GM12878 (cell line): ENCODE measurements at regions not wholly inside any gene's neighbourhood (a gene's known extent, or its start where the extent isn't known, plus 50 kb on each side); places are given as distances from the start of the nearest gene placed in this dataset.

ENCODE experiments used
- ATAC-seq: fragments of 200-7000 bp; cut with Tn5 transposase; 3 replicates; pipeline ENCODE4 v1.9.1; 2020; ENCODE audit warnings: mild to moderate bottlenecking, moderate library complexity
- BruUV-seq: library from RNA; stranded (reverse); fragments of 400-500 nt; replicated peaks from 2 replicates; lab custom pipeline; 2021; lab: Mats Ljungman, UMichigan
- CTCF ChIA-PET: fragments of 300-600 bp; sonication (Branson Sonifier 250); formaldehyde crosslinking; extraction: SDS; loops from one replicate; lab custom pipeline; 2021; ENCODE audit warnings: inconsistent platforms; lab: Yijun Ruan, JAX
- POLR2A ChIA-PET: fragments of 350-600 bp; formaldehyde crosslinking; extraction: SDS; loops from one replicate; lab custom pipeline; 2021; ENCODE audit warnings: inconsistent platforms; lab: Charles Lee
- RAD21 ChIA-PET: fragments of 300-600 bp; sonication (Branson Sonifier 250); formaldehyde crosslinking; loops from one replicate; lab custom pipeline; 2023; ENCODE audit warnings: antibody characterized with exemption; ENCODE audit not compliant: unreplicated experiment; lab: Charles Lee
- SMC1A ChIA-PET: fragments of 300-600 bp; sonication (Branson Sonifier 250); formaldehyde crosslinking; loops from one replicate; lab custom pipeline; 2023; ENCODE audit not compliant: unreplicated experiment, uncharacterized antibody; lab: Charles Lee
- DNase-seq: peaks from one replicate; pipeline ENCODE4 v3.0.0-alpha.2; 2011; ENCODE audit warnings: low read depth, low spot score
- FAIRE-seq: peaks from 3 replicates; lab custom pipeline; 2011; peaks lifted over from hg19 to GRCh38; lab: Jason Lieb, UNC
- H2AFZ ChIP-seq: 2 replicates; pipeline ENCODE4 v1.6.0; 2011; ENCODE audit warnings: low read depth, low read length, control low read depth; ENCODE audit not compliant: control insufficient read depth
- H3K27ac ChIP-seq: 2 replicates; pipeline ENCODE4 v1.5.1; 2011; ENCODE audit warnings: control low read depth; ENCODE audit not compliant: control insufficient read depth, insufficient read depth
- H3K27me3 ChIP-seq, 2 experiments: replicated peaks in 1 of 2; 2 replicates each; pipeline versions ENCODE4 v1.6.0 to v1.6.1; 2011; ENCODE audit warnings: low read length in 1 of 2; ENCODE audit not compliant: control insufficient read depth in 2 of 2, insufficient read depth in 2 of 2
- H3K36me3 ChIP-seq, 2 experiments: 2 replicates each; pipeline ENCODE4 v1.5.1; 2011; ENCODE audit warnings: low read length in 1 of 2; ENCODE audit not compliant: control insufficient read depth in 2 of 2, insufficient read depth in 2 of 2
- H3K4me1 ChIP-seq: 2 replicates; pipeline ENCODE4 v1.6.1; 2011; ENCODE audit warnings: mild to moderate bottlenecking, low read length, moderate library complexity, mixed read lengths; ENCODE audit not compliant: control insufficient read depth, insufficient read depth
- H3K4me2 ChIP-seq: 2 replicates; pipeline ENCODE4 v1.6.0; 2011; ENCODE audit warnings: control low read depth; ENCODE audit not compliant: control insufficient read depth, insufficient read depth
- H3K4me3 ChIP-seq: fragments of 200-600 bp; sonication (generic); 2 replicates; pipeline ENCODE4 v1.5.1; 2016
- H3K79me2 ChIP-seq: 2 replicates; pipeline ENCODE4 v1.6.0; 2011; ENCODE audit warnings: low read length; ENCODE audit not compliant: control insufficient read depth, insufficient read depth
- H3K9ac ChIP-seq: 2 replicates; pipeline ENCODE4 v1.8.0; 2011; ENCODE audit warnings: low read length, control low read depth, mixed read lengths; ENCODE audit not compliant: control insufficient read depth, insufficient read depth
- H3K9me3 ChIP-seq: replicated peaks from 3 replicates; pipeline ENCODE4 v1.5.1; 2011; ENCODE audit warnings: mild to moderate bottlenecking, low read length; ENCODE audit not compliant: control insufficient read depth, insufficient read depth
- H4K20me1 ChIP-seq: 2 replicates; pipeline ENCODE4 v1.6.0; 2011; ENCODE audit not compliant: control insufficient read depth, insufficient read depth
- EZH2 ChIP-seq: IDR thresholded peaks from 2 replicates; pipeline ENCODE4 v1.6.1; 2012; ENCODE audit warnings: low read depth, mild to moderate bottlenecking, control low read depth, inconsistent platforms, low read length, borderline replicate concordance; ENCODE audit not compliant: control insufficient read depth
- FOXM1 ChIP-seq: IDR thresholded peaks from 2 replicates; pipeline ENCODE4 v1.6.1; 2012; ENCODE audit warnings: low read depth, mild to moderate bottlenecking, inconsistent platforms, low read length, moderate library complexity
- SIN3A ChIP-seq: IDR thresholded peaks from 2 replicates; pipeline ENCODE4 v1.6.1; 2012; ENCODE audit warnings: low read depth, low read length, improper control_type of control experiment
- SP1 ChIP-seq: IDR thresholded peaks from one replicate; pipeline ENCODE4 v1.6.1; 2011; ENCODE audit warnings: low read depth, low read length
- SPI1 ChIP-seq: IDR thresholded peaks from 2 replicates; pipeline ENCODE4 v1.6.1; 2011; ENCODE audit warnings: low read depth, mild to moderate bottlenecking, low read length, moderate library complexity, borderline replicate concordance; ENCODE audit not compliant: insufficient read depth
- SREBF1 ChIP-seq: IDR thresholded peaks from 2 replicates; pipeline ENCODE4 v1.6.1; 2012; ENCODE audit warnings: mild to moderate bottlenecking, low read length
- whole genome bisulfite sequencing: methylation state at CpG from one replicate; pipeline ENCODE4 v1.1.6; 2016; ENCODE audit warnings: low lambda C conversion rate; ENCODE audit not compliant: insufficient replicate concordance, insufficient coverage; ENCODE audit errors: missing lambda C conversion rate; 5-methylcytosine and 5-hydroxymethylcytosine counted together
- in situ Hi-C: fragments of 300-500 bp; cut with MboI; formaldehyde crosslinking; loops from 9 replicates; pipeline ENCODE4 v1.14.3; 2018; ENCODE audit warnings: mixed read lengths
- intact Hi-C: fragments of 100-400 bp; cut with micrococcal nuclease; formaldehyde crosslinking; loops from one replicate; pipeline ENCODE4 v1.14.2; 2022; ENCODE audit not compliant: unreplicated experiment
- TF ChIP-seq, protein P1 (sequence below): fragments of 450-650 bp; formaldehyde crosslinking; IDR thresholded peaks from 2 replicates; pipeline ENCODE4 v1.4.0; 2022; ENCODE audit warnings: mild to moderate bottlenecking, moderate library complexity
- TF ChIP-seq, protein P2 (sequence below): IDR thresholded peaks from 2 replicates; pipeline ENCODE4 v1.6.1; 2012; ENCODE audit warnings: mild to moderate bottlenecking, low read depth, low read length

DNA sequence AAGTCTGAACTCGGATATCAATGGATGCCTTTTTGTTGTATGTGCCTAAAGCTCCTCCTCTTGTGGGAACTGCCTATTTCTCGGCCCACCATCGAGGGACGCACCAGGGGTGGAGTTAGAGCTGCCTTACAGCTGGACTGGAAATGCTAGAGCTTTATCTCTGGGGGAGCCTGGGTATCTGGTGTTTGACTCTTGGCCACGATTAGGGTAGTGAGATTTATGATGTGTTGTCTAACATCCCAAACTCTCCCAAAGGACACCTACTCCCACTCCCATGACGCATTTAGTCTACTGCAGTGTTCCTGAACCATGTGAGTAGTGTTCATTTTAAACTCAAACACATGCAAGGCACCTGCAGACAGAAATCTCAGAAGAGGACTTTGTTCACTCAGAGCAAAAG, 594.8 kb downstream of the METTL4 start:
- H3K4me2 ChIP-seq: no peak overlapping the region
- RAD21 ChIA-PET: no interaction called here
- WGBS: 11% methylated on average over 6 of the region's 6 CpGs
- no peaks in the 10 kb centered on the region for H3K36me3 ChIP-seq
- H3K79me2 ChIP-seq: no peaks in the 10 kb centered on the region
- no peak overlapping the region for H2AFZ ChIP-seq
- no peaks in the 10 kb centered on the region for H4K20me1 ChIP-seq
- ATAC-seq: no peak
- H3K9ac ChIP-seq: no peak overlapping the region
- POLR2A ChIA-PET: no interaction called here
- no peaks in the 10 kb centered on the region for H3K27me3 ChIP-seq
- FAIRE-seq: no peak
- H3K4me3 ChIP-seq: no peak overlapping the region
- no peak overlapping the region for H3K27ac ChIP-seq
- no peak for DNase-seq
- SMC1A ChIA-PET: no interaction called here
- intact Hi-C loops (no loop called here), in situ Hi-C loops (no loop called here)
- TF ChIP-seq SP1: no peak
- TF ChIP-seq FOXM1: no peak
- TF ChIP-seq, protein P1, sequence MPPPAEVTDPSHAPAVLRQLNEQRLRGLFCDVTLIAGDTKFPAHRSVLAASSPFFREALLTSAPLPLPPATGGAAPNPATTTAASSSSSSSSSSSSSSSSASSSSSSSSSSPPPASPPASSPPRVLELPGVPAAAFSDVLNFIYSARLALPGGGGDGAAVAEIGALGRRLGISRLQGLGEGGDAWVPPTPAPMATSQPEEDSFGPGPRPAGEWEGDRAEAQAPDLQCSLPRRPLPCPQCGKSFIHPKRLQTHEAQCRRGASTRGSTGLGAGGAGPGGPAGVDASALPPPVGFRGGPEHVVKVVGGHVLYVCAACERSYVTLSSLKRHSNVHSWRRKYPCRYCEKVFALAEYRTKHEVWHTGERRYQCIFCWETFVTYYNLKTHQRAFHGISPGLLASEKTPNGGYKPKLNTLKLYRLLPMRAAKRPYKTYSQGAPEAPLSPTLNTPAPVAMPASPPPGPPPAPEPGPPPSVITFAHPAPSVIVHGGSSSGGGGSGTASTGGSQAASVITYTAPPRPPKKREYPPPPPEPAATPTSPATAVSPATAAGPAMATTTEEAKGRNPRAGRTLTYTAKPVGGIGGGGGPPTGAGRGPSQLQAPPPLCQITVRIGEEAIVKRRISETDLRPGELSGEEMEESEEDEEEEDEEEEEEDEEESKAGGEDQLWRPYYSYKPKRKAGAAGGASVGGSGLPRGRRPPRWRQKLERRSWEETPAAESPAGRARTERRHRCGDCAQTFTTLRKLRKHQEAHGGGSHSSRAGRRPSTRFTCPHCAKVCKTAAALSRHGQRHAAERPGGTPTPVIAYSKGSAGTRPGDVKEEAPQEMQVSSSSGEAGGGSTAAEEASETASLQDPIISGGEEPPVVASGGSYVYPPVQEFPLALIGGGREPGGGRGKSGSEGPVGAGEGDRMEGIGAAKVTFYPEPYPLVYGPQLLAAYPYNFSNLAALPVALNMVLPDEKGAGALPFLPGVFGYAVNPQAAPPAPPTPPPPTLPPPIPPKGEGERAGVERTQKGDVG (CRISPR knock-in tag): no peak
- TF ChIP-seq SPI1: no peak
- no peak for TF ChIP-seq SREBF1
- no peaks in the 10 kb centered on the region for H3K4me1 ChIP-seq
- no peaks in the 10 kb centered on the region for H3K9me3 ChIP-seq
- BruUV-seq: no TSS peak
- CTCF ChIA-PET: interaction anchor here (1.0 kb wide), 1 partner anchor 10 kb away, joined by 3 read pairs; no protein-coding TSS in a partner anchor

DNA sequence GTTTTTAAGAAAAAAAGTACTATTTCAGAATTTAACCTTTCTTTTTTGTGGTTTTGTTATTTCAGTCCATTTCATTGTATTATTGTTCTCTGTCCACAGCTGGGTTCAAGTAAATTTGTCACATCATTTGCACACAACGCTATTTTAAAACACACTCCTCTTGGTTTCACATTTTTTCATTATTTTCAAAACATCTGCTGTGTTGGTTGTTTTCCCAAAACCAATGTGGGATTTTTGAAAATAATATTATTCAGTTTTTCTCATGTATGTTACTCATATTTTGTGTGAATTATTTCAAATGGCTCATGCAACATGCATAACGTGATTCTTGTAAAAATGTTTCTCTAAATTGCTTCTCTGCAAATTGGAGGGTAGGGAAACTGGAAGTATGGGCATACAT, 589.2 kb downstream of the METTL4 start:
- Histone ChIP-seq H2AFZ (no peak overlapping the region), H3K4me1 (no peaks in the 10 kb centered on the region), H3K4me2 (no peak overlapping the region), H4K20me1 (no peaks in the 10 kb centered on the region), H3K4me3 (no peak overlapping the region), H3K27me3 (no peaks in the 10 kb centered on the region), H3K27ac (no peak overlapping the region), H3K9ac (no peak overlapping the region), H3K9me3 (no peaks in the 10 kb centered on the region), H3K36me3 (no peaks in the 10 kb centered on the region), H3K79me2 (no peaks in the 10 kb centered on the region)
- in situ Hi-C loops: no loop called here
- BruUV-seq: no TSS peak
- SMC1A ChIA-PET: no interaction called here
- 0% methylated on average over 2 of the region's 2 CpGs for WGBS
- no peak for DNase-seq
- POLR2A ChIA-PET: no interaction called here
- FAIRE-seq: no peak
- RAD21 ChIA-PET: no interaction called here
- ATAC-seq: no peak
- intact Hi-C loops: no loop called here
- CTCF ChIA-PET: no interaction called here
- TF ChIP-seq EZH2 (no peak), SIN3A (no peak)
- TF ChIP-seq, protein P2, sequence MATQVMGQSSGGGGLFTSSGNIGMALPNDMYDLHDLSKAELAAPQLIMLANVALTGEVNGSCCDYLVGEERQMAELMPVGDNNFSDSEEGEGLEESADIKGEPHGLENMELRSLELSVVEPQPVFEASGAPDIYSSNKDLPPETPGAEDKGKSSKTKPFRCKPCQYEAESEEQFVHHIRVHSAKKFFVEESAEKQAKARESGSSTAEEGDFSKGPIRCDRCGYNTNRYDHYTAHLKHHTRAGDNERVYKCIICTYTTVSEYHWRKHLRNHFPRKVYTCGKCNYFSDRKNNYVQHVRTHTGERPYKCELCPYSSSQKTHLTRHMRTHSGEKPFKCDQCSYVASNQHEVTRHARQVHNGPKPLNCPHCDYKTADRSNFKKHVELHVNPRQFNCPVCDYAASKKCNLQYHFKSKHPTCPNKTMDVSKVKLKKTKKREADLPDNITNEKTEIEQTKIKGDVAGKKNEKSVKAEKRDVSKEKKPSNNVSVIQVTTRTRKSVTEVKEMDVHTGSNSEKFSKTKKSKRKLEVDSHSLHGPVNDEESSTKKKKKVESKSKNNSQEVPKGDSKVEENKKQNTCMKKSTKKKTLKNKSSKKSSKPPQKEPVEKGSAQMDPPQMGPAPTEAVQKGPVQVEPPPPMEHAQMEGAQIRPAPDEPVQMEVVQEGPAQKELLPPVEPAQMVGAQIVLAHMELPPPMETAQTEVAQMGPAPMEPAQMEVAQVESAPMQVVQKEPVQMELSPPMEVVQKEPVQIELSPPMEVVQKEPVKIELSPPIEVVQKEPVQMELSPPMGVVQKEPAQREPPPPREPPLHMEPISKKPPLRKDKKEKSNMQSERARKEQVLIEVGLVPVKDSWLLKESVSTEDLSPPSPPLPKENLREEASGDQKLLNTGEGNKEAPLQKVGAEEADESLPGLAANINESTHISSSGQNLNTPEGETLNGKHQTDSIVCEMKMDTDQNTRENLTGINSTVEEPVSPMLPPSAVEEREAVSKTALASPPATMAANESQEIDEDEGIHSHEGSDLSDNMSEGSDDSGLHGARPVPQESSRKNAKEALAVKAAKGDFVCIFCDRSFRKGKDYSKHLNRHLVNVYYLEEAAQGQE: no peak
